ENCODE measurements at regions not wholly inside any gene's neighbourhood (a gene's known extent, or its start where the extent isn't known, plus 50 kb on each side); places are given as distances from the start of the nearest gene placed in this dataset.
A peak's percentile ranks its signal among the peaks of the same experiment; 100 is the strongest.

GRCh38 chr3:102178817-102179216 lies 256.0 kb upstream of the ZPLD1 start:
- DNase-seq (ENCODE audit: low read depth) = no peak

- peak; percentile 22 for DNase-seq (ENCODE audit: low read depth)
Measured at GRCh38 chr3:102179326-102180177, 255.3 kb upstream of the ZPLD1 start.

GRCh38 chr3:102180280-102180931 lies 254.4 kb upstream of the ZPLD1 start:
- peak; percentile 76 for DNase-seq (ENCODE audit: low read depth)

- DNase-seq (ENCODE audit: low read depth) = peak; percentile 75
Measured at GRCh38 chr3:102181175-102181920, 253.5 kb upstream of the ZPLD1 start.

GRCh38 chr3:102182162-102182561 lies 252.7 kb upstream of the ZPLD1 start:
- peak; percentile 14 for DNase-seq (ENCODE audit: low read depth)

- DNase-seq (ENCODE audit: low read depth) = no peak
Measured at GRCh38 chr3:102183186-102183585, 251.6 kb upstream of the ZPLD1 start.

GRCh38 chr3:102183623-102184022 lies 251.2 kb upstream of the ZPLD1 start:
- DNase-seq (ENCODE audit: low read depth) = no peak

- peak; percentile 17 for DNase-seq (ENCODE audit: low read depth)
Measured at GRCh38 chr3:102189541-102189940, 245.3 kb upstream of the ZPLD1 start.

- peak; percentile 40 for DNase-seq (ENCODE audit: low read depth)
Measured at GRCh38 chr3:102189956-102190723, 244.7 kb upstream of the ZPLD1 start.

GRCh38 chr3:102192575-102192974 lies 242.2 kb upstream of the ZPLD1 start:
- no peak for DNase-seq (ENCODE audit: low read depth)

- DNase-seq (ENCODE audit: low read depth) = no peak
Measured at GRCh38 chr3:102193255-102193654, 241.6 kb upstream of the ZPLD1 start.

- no peak for DNase-seq (ENCODE audit: low read depth)
Measured at GRCh38 chr3:102194001-102194400, 240.8 kb upstream of the ZPLD1 start.

- no peak for DNase-seq (ENCODE audit: low read depth)
Measured at GRCh38 chr3:102194760-102195159, 240.1 kb upstream of the ZPLD1 start.

- no peak for DNase-seq (ENCODE audit: low read depth)
Measured at GRCh38 chr3:102195198-102195948, 239.4 kb upstream of the ZPLD1 start.

- no peak for DNase-seq (ENCODE audit: low read depth)
Measured at GRCh38 chr3:102200126-102200525, 234.7 kb upstream of the ZPLD1 start.

- DNase-seq (ENCODE audit: low read depth) = no peak
Measured at GRCh38 chr3:102200560-102200959, 234.3 kb upstream of the ZPLD1 start.

- DNase-seq (ENCODE audit: low read depth) = no peak
Measured at GRCh38 chr3:102205647-102206046, 229.2 kb upstream of the ZPLD1 start.

GRCh38 chr3:102206511-102207031 lies 228.2 kb upstream of the ZPLD1 start:
- DNase-seq (ENCODE audit: low read depth) = peak; percentile 62

GRCh38 chr3:102207151-102207571 lies 227.7 kb upstream of the ZPLD1 start:
- no peak for DNase-seq (ENCODE audit: low read depth)

GRCh38 chr3:102215166-102215565 lies 219.6 kb upstream of the ZPLD1 start:
- no peak for DNase-seq (ENCODE audit: low read depth)

All from myocyte (in vitro differentiated cells).